Upper lobe of right lung (tissue), 1 donor: ENCODE measurements at regions not wholly inside any gene's neighbourhood (a gene's known extent, or its start where the extent isn't known, plus 50 kb on each side); places are given as distances from the start of the nearest gene placed in this dataset.
A peak's percentile ranks its signal among the peaks of the same experiment; 100 is the strongest.

Source experiments
- ATAC-seq: fragments of 200-7000 bp; cut with Tn5 transposase; one replicate; pipeline ENCODE4 v1.9.1; 2020; ENCODE audit warnings: mild to moderate bottlenecking, moderate library complexity
- DNase-seq: peaks from one replicate; pipeline ENCODE4 v3.0.0-alpha.2; 2020
- H3K27ac ChIP-seq: fragments of 200-600 bp; one replicate; pipeline ENCODE4 v1.8.0; 2022
- H3K27me3 ChIP-seq: fragments of 200-600 bp; one replicate; pipeline ENCODE4 v1.8.0; 2022; ENCODE audit warnings: mild to moderate bottlenecking
- H3K36me3 ChIP-seq: fragments of 200-600 bp; one replicate; pipeline ENCODE4 v1.8.0; 2022
- H3K4me1 ChIP-seq: fragments of 200-600 bp; one replicate; pipeline ENCODE4 v1.8.0; 2022
- H3K4me3 ChIP-seq: fragments of 200-600 bp; one replicate; pipeline ENCODE4 v1.8.0; 2022; ENCODE audit warnings: mild to moderate bottlenecking
- H3K9me3 ChIP-seq: fragments of 200-600 bp; one replicate; pipeline ENCODE4 v1.8.0; 2022
- intact Hi-C: fragments of 100-400 bp; cut with DNase I; formaldehyde crosslinking; loops from one replicate; pipeline ENCODE4 v1.11.0; 2022
- TF ChIP-seq, protein P1 (sequence below): fragments of 200-600 bp; IDR thresholded peaks from one replicate; pipeline ENCODE4 v1.8.0; 2022; ENCODE audit warnings: antibody characterized with exemption
- donor health status: DM: no; HTN: yes; CAD: no; lungs with severe emphysema.

DNA sequence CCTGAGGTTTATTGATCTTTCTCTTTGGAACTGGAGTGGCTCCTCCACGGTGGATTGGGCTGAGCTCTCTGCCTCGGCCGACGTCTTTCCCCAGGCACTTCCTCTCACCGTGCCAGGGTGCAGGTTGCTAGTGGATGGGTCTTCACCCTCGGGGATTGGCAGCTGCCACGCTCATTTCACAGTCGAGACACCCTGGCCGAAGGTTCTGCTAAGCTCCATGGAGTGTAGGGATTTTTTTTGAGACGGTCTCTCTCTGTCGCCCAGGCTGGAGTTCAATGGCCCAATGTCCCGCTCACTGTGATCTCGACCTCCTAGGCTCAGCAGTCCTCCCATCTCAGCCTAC, 280.8 kb downstream of the SEC14L1 start:
- intact Hi-C loops, result no loop called here
- ATAC-seq (no peak), DNase-seq (no peak)
- H3K27ac ChIP-seq, result peak overlapping the region; percentile 48
- H3K4me1 ChIP-seq, result peaks cover 59% of the 10 kb centered on the region
- H3K4me3 ChIP-seq, result no peak overlapping the region
- H3K36me3 ChIP-seq, result peaks cover 4% of the 10 kb centered on the region
- H3K27me3 ChIP-seq, result no peaks in the 10 kb centered on the region
- TF ChIP-seq, protein P1, sequence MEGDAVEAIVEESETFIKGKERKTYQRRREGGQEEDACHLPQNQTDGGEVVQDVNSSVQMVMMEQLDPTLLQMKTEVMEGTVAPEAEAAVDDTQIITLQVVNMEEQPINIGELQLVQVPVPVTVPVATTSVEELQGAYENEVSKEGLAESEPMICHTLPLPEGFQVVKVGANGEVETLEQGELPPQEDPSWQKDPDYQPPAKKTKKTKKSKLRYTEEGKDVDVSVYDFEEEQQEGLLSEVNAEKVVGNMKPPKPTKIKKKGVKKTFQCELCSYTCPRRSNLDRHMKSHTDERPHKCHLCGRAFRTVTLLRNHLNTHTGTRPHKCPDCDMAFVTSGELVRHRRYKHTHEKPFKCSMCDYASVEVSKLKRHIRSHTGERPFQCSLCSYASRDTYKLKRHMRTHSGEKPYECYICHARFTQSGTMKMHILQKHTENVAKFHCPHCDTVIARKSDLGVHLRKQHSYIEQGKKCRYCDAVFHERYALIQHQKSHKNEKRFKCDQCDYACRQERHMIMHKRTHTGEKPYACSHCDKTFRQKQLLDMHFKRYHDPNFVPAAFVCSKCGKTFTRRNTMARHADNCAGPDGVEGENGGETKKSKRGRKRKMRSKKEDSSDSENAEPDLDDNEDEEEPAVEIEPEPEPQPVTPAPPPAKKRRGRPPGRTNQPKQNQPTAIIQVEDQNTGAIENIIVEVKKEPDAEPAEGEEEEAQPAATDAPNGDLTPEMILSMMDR, result no peak
- no peaks in the 10 kb centered on the region for H3K9me3 ChIP-seq

DNA sequence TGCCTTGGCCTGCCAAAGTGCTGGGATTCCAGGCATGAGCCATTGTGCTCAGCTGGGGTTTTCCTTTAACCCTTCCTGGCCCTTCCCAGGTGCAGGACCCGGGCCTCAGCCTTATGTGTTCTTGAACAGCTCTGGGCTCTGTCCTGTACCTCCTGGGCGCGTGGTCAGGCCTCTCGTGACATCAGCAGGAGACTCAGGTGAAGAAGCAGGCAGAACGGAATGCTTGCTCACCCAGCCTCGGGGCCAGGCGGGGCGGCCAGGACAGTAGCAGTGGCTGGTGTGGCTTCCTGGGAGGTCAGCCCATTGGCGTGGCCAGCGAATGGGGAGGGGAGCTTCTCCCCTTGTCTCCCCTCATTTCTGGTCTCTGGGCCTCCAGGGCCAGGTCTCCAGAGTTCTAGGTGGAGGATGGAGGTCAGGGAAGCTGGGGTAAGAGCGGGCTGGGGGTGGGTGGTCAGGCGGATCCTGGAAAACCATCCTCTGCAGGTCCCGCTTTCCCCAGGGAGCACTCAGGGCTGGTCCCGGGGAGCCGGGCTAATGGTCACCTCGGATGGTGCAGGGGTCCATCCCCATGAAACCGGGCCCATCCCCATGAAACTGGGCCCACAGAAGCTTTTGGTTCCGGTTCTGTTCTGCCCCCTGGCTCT, 281.5 kb downstream of the SEC14L1 start:
- Histone ChIP-seq H3K4me3 (no peak overlapping the region), H3K36me3 (peaks cover 4% of the 10 kb centered on the region), H3K27ac (peak overlapping the region; percentile 48), H3K9me3 (no peaks in the 10 kb centered on the region), H3K4me1 (peaks cover 65% of the 10 kb centered on the region), H3K27me3 (no peaks in the 10 kb centered on the region)
- ATAC-seq, result no peak
- DNase-seq, result no peak
- intact Hi-C loops, result no loop called here
- TF ChIP-seq, protein P1, result no peak

DNA sequence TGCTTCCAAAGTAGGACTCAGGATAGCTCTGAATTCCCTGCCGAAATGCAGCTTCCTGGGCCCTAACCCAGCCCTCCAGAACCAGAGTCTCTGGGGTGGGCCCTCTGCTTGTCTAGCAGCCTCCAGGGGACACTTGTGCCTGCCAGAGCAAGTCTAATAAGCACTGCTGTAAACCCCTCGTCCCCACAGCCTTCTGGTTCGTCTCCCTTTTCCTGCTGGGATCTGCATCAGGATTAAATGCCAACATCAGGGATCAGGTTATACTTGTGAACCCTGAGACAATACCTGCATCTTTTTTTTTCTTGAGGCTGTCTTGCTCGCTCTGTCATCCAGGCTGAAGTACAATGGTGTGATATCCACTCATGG, 282.0 kb downstream of the SEC14L1 start:
- DNase-seq (no peak), ATAC-seq (no peak)
- intact Hi-C loops, result no loop called here
- Histone ChIP-seq H3K36me3 (peaks cover 1% of the 10 kb centered on the region), H3K27me3 (no peaks in the 10 kb centered on the region), H3K27ac (no peak overlapping the region), H3K4me1 (peaks cover 70% of the 10 kb centered on the region), H3K9me3 (no peaks in the 10 kb centered on the region), H3K4me3 (no peak overlapping the region)
- TF ChIP-seq, protein P1, result no peak

DNA sequence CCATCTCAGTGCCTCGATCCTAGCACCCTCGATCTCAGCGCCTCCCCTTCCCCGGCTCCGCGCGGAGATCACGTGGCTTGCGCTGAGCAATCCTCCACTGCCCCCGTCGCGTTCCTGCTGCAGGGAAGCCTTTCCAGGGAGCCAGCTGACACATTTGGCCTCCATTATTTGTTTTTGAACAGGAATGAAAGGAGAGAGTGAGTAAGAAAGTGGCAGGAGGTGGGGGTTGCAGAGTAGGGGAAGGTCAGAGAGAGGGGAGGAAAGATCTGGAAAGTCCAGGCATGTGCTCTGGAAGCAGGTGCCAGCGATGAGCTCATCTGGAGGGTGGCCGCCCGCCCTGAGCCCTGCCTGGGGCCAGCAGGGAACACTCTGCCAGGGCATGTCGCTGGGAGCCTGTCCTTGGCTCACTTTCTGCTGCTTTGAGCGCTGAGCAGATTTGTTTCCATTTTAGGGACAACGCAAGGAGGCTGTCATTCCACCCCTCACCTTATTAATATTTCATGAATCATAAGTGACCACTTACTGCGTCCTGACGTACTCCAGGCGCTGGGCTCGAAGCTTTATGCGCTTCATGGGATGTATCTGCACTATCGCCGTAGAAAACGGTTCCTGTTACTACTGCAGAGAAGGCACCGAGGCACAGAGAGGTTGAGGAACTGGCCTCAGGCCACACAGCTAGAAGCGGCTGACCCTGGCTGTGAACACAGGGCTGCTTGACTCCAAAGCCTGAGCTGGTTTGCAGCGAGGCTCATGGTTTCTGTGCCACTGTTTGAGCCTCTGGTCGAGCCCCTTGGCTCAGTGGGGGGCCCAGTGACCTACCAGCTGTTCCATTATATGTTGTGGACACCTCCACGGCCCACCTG, 283.1 kb downstream of the SEC14L1 start:
- TF ChIP-seq, protein P1, result no peak
- no peaks in the 10 kb centered on the region for H3K9me3 ChIP-seq
- DNase-seq, result no peak
- H3K27ac ChIP-seq, result peak overlapping the region; percentile 75
- no peak overlapping the region for H3K4me3 ChIP-seq
- ATAC-seq, result peak; percentile 55
- peaks cover 79% of the 10 kb centered on the region for H3K4me1 ChIP-seq
- no peaks in the 10 kb centered on the region for H3K36me3 ChIP-seq
- intact Hi-C loops, result no loop called here
- no peaks in the 10 kb centered on the region for H3K27me3 ChIP-seq

DNA sequence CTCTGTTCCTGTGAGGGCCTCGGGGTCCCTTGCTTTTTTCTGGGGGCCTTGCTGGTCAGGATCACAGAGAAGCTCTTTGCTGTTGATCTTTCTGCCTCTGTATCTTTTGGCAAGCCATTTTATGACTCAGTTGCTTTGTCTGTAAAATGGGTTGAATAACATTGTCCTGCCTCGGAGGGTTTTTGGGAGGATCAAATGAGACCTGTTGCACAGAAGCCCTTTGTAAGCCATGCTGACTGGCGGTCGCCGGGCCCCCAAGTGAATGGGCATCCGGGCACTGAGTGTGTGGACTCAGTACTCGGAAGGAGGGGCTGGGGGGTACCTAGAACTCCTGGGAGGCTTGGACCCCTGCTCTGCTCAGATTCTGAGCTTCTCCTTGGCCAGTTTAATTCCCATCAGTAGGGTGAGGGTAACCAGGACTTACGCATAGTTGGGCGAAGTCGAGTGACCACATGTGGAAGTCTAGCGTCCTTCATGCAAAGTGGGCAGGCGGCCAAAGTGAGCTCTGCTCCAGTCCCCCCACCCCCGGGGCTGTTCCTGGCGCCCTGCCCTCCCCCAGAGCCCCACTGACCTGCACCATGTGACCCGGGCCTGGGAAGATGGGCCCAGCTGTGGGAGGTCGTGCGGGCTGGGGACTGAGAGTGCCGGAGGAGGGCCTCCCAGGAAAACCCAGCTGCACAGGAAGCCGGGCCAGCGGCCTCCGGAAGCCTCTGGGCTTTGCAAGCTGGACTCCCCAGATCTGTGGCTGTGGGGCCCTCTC, 284.0 kb downstream of the SEC14L1 start:
- H3K27ac ChIP-seq, result peak overlapping the region; percentile 75
- no peak overlapping the region for H3K4me3 ChIP-seq
- TF ChIP-seq, protein P1, result no peak
- ATAC-seq (peak; percentile 55), DNase-seq (peak; percentile 88)
- H3K4me1 ChIP-seq, result peaks cover 87% of the 10 kb centered on the region
- intact Hi-C loops, result no loop called here
- H3K36me3 ChIP-seq, result no peaks in the 10 kb centered on the region
- H3K9me3 ChIP-seq, result no peaks in the 10 kb centered on the region
- H3K27me3 ChIP-seq, result no peaks in the 10 kb centered on the region
